Epithelial cell of esophagus (primary cell): ENCODE measurements at regions not wholly inside any gene's neighbourhood (a gene's known extent, or its start where the extent isn't known, plus 50 kb on each side); places are given as distances from the start of the nearest gene placed in this dataset.
"Not testable (repeated sequence)": the region's sequence is repeated elsewhere in the genome, so short reads cannot be mapped to it uniquely, and the experiment has no call there.

Source experiments
- DNase-seq: peaks from one replicate; pipeline ENCODE4 v3.0.0; 2010; ENCODE audit warnings: low read depth
- H3K4me3 ChIP-seq: 2 replicates; pipeline ENCODE4 v1.5.1; 2011; ENCODE audit warnings: mild to moderate bottlenecking, low read length, control low read depth
- TF ChIP-seq, protein P1 (sequence below): IDR thresholded peaks from 2 replicates; pipeline ENCODE4 v1.5.1; 2011; ENCODE audit warnings: low read depth, mild to moderate bottlenecking, low read length, control low read depth, inconsistent platforms; ENCODE audit not compliant: insufficient read depth; ENCODE audit errors: missing control alignments

DNA sequence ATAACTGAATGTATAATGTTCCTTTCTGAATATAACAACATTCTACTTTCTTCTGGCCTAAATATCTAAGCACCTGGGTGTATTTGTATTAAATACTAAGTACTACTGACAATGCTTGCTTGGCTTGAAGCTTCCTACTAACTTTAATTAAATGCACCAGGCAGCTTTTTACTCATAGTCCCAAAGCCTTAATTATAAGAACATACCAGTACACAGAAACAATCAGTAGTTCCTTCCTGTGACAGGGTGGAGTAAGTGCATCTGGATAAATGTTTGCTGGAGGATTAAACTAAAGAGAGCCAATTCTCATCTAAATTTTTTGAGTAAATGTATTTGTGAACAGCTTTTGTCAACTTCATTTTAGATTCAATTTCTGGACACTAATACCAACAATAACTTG is 558.6 kb upstream of the SEMA6A start:
- DNase-seq = no peak
- TF ChIP-seq, protein P1, sequence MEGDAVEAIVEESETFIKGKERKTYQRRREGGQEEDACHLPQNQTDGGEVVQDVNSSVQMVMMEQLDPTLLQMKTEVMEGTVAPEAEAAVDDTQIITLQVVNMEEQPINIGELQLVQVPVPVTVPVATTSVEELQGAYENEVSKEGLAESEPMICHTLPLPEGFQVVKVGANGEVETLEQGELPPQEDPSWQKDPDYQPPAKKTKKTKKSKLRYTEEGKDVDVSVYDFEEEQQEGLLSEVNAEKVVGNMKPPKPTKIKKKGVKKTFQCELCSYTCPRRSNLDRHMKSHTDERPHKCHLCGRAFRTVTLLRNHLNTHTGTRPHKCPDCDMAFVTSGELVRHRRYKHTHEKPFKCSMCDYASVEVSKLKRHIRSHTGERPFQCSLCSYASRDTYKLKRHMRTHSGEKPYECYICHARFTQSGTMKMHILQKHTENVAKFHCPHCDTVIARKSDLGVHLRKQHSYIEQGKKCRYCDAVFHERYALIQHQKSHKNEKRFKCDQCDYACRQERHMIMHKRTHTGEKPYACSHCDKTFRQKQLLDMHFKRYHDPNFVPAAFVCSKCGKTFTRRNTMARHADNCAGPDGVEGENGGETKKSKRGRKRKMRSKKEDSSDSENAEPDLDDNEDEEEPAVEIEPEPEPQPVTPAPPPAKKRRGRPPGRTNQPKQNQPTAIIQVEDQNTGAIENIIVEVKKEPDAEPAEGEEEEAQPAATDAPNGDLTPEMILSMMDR = no peak
- H3K4me3 ChIP-seq = no peak overlapping the region

DNA sequence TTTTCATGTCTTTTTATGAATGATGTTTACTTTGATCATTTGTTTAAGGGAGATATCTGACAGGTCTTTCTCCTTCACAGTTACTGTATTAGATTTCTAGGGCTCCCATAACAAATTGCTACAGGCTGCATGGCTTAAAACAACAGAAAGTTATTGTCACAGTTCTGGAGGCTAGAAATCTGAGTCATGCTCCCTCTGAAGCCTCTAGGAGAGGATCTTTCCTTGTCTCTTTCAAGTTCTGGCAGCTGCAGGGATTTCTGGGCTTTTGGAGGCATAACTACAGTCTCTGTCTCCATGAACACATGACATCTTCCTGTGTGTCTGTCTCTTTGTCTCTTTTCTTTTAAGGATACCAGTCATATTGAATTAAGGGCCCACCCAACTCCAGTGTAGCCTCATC is 557.3 kb upstream of the SEMA6A start:
- TF ChIP-seq, protein P1 = no peak
- DNase-seq = peak; percentile 39
- no peak overlapping the region for H3K4me3 ChIP-seq

DNA sequence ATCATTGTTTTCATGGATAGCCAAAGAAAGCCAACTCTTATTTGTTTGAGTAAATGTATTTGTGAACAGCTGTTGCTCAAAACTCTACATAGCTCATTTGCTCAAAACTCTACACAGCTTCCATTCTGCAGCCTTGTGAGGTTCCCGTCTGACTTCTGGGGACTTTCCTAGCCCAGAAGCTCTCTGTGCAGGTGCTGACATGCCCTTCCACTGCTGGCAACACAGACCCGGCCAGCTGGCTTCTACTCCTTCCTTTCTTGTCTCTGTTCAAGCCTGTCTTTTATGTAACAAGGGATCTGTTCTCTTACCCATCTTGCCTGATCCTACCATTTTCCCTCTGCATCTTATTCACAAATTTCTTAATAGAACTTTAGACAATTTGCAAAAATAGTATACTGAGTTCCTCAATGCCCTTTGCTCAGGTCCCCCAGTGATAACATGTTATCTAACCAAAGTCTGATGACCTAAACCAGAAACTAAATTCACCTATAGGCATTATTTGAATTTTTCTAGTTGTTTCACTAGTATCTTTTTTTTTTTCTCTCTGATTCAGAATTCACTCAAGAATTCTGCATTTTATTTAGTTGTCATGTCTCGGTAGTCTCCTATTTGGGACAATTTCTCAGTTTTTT is 556.5 kb upstream of the SEMA6A start:
- peak; percentile 84 for DNase-seq
- H3K4me3 ChIP-seq = no peak overlapping the region
- TF ChIP-seq, protein P1 = no peak

DNA sequence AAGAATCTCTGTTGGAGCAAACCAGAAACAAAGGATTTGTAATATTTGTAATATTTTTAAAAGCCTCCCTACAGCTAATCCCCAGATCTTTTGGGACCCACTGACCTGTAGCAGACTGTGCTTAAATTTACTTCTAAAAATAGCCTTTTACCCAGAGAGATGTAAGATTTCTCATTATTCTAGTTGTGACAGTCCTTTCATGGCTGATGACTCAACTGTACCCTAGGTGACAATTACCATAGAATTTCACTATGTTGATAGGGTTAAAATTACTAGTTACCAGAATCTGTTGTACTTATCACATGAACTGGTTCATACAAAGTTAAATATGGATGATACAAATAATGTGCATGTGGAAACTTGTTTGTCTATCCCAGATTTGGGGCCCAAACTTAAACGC is 543.9 kb upstream of the SEMA6A start:
- TF ChIP-seq, protein P1 = no peak
- DNase-seq = no peak
- no peak overlapping the region for H3K4me3 ChIP-seq

DNA sequence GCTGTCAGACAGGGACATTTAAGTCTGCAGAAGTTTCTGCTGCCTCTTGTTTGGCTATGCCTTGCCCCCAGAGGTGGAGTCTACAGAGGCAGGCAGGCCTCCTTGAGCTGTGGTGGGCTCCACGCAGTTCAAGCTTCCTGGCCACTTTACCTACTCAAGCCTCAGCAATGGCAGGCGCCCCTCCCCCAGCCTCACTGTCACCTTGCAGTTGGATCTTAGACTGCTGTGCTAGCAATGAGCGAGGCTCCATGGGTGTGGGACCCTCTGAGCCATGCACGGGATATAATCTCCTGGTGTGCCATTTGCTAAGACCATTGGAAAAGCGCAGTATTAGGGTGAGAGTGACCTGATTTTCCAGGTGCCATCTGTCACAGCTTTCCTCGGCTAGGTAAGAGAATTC is 542.7 kb upstream of the SEMA6A start:
- not testable (repeated sequence) for H3K4me3 ChIP-seq, DNase-seq

DNA sequence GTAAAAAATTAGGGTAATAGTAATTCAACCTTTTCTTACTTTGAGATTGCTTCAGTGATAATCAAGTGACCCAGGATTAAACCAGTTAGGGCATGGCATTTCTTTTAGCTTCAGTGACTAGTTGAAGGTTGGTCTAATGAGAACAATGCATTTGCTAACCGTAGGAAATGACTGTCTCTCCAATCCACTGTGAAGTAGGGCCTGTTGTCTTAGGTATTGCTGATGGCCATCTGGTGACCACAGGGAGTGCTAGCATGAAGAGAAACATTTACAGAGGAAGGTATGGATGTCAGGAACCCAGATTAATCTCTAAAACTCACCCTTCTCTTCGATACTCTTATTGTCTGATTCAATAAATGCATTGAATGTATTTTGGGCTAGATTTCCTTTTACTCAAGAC is 535.9 kb upstream of the SEMA6A start:
- TF ChIP-seq, protein P1 = no peak
- DNase-seq = no peak
- H3K4me3 ChIP-seq = no peak overlapping the region

DNA sequence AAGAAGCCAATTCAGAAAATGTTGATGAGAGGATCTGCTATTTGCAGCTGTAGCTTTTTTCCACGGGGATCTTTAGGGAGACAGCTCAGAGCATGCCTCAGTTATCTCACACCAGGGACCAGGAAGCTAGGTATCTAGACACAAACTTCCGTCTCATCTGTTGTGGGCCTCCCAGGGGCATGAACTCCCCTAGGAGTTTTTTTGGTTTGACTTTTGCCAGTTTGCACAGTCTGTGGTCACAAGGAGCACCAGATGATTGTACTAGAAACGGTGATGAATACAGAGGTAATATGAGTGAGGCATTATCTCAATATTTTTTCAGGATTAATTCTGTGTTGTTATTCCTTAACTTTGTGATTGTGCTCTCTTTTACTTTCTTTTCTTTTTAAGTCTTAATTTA is 533.2 kb upstream of the SEMA6A start:
- H3K4me3 ChIP-seq = no peak overlapping the region
- TF ChIP-seq, protein P1 = no peak
- DNase-seq = no peak
